ENCODE measurements at regions not wholly inside any gene's neighbourhood (a gene's known extent, or its start where the extent isn't known, plus 50 kb on each side); places are given as distances from the start of the nearest gene placed in this dataset.

DNA sequence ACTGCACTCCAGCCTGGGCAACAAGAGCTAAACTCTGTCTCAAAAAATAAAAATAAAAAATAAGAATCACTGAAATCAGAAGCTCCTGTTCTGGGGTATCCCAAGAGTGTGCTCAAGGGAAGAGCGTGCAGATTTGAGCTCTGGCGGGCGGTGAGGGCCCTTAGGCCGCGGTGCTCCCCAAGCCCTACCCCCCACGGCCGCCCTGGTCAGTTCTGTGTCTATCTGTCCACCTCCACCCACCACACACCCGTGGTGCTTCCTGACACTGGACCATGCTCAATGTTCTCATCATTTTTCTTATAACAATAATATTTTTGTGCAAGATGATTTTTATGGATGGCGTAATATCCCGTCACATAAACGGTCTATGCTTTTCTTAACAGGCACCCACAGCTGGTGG, 71.1 kb downstream of the RTL6 start:
- TF ChIP-seq, protein P1, sequence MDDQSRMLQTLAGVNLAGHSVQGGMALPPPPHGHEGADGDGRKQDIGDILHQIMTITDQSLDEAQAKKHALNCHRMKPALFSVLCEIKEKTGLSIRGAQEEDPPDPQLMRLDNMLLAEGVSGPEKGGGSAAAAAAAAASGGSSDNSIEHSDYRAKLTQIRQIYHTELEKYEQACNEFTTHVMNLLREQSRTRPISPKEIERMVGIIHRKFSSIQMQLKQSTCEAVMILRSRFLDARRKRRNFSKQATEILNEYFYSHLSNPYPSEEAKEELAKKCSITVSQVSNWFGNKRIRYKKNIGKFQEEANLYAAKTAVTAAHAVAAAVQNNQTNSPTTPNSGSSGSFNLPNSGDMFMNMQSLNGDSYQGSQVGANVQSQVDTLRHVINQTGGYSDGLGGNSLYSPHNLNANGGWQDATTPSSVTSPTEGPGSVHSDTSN (IDR thresholded peaks at IDR 0.05), result no peak
- no peak for TF ChIP-seq YY1 (IDR thresholded peaks at IDR 0.05; ENCODE audit: low read depth)
- TF ChIP-seq, protein P2, sequence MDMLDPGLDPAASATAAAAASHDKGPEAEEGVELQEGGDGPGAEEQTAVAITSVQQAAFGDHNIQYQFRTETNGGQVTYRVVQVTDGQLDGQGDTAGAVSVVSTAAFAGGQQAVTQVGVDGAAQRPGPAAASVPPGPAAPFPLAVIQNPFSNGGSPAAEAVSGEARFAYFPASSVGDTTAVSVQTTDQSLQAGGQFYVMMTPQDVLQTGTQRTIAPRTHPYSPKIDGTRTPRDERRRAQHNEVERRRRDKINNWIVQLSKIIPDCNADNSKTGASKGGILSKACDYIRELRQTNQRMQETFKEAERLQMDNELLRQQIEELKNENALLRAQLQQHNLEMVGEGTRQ (IDR thresholded peaks at IDR 0.05; ENCODE audit: borderline replicate concordance, low read depth, low read length), result no peak
- TF ChIP-seq, protein P3, sequence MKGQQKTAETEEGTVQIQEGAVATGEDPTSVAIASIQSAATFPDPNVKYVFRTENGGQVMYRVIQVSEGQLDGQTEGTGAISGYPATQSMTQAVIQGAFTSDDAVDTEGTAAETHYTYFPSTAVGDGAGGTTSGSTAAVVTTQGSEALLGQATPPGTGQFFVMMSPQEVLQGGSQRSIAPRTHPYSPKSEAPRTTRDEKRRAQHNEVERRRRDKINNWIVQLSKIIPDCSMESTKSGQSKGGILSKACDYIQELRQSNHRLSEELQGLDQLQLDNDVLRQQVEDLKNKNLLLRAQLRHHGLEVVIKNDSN (IDR thresholded peaks at IDR 0.05; ENCODE audit: borderline replicate concordance, low read depth), result no peak
- TF ChIP-seq GABPA (IDR thresholded peaks at IDR 0.05; ENCODE audit: low read depth), result no peak
- no peak for TF ChIP-seq RAD21 (IDR thresholded peaks at IDR 0.05; ENCODE audit: low read length)
- TF ChIP-seq, protein P4, sequence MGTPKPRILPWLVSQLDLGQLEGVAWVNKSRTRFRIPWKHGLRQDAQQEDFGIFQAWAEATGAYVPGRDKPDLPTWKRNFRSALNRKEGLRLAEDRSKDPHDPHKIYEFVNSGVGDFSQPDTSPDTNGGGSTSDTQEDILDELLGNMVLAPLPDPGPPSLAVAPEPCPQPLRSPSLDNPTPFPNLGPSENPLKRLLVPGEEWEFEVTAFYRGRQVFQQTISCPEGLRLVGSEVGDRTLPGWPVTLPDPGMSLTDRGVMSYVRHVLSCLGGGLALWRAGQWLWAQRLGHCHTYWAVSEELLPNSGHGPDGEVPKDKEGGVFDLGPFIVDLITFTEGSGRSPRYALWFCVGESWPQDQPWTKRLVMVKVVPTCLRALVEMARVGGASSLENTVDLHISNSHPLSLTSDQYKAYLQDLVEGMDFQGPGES (IDR thresholded peaks at IDR 0.05; ENCODE audit: low read depth, low read length), result no peak
- no peak for TF ChIP-seq MXI1 (IDR thresholded peaks at IDR 0.05; ENCODE audit: low read depth, low read length)
- TF ChIP-seq, protein P5, sequence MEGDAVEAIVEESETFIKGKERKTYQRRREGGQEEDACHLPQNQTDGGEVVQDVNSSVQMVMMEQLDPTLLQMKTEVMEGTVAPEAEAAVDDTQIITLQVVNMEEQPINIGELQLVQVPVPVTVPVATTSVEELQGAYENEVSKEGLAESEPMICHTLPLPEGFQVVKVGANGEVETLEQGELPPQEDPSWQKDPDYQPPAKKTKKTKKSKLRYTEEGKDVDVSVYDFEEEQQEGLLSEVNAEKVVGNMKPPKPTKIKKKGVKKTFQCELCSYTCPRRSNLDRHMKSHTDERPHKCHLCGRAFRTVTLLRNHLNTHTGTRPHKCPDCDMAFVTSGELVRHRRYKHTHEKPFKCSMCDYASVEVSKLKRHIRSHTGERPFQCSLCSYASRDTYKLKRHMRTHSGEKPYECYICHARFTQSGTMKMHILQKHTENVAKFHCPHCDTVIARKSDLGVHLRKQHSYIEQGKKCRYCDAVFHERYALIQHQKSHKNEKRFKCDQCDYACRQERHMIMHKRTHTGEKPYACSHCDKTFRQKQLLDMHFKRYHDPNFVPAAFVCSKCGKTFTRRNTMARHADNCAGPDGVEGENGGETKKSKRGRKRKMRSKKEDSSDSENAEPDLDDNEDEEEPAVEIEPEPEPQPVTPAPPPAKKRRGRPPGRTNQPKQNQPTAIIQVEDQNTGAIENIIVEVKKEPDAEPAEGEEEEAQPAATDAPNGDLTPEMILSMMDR (IDR thresholded peaks at IDR 0.05), result no peak
- TF ChIP-seq, protein P6, sequence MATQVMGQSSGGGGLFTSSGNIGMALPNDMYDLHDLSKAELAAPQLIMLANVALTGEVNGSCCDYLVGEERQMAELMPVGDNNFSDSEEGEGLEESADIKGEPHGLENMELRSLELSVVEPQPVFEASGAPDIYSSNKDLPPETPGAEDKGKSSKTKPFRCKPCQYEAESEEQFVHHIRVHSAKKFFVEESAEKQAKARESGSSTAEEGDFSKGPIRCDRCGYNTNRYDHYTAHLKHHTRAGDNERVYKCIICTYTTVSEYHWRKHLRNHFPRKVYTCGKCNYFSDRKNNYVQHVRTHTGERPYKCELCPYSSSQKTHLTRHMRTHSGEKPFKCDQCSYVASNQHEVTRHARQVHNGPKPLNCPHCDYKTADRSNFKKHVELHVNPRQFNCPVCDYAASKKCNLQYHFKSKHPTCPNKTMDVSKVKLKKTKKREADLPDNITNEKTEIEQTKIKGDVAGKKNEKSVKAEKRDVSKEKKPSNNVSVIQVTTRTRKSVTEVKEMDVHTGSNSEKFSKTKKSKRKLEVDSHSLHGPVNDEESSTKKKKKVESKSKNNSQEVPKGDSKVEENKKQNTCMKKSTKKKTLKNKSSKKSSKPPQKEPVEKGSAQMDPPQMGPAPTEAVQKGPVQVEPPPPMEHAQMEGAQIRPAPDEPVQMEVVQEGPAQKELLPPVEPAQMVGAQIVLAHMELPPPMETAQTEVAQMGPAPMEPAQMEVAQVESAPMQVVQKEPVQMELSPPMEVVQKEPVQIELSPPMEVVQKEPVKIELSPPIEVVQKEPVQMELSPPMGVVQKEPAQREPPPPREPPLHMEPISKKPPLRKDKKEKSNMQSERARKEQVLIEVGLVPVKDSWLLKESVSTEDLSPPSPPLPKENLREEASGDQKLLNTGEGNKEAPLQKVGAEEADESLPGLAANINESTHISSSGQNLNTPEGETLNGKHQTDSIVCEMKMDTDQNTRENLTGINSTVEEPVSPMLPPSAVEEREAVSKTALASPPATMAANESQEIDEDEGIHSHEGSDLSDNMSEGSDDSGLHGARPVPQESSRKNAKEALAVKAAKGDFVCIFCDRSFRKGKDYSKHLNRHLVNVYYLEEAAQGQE (IDR thresholded peaks at IDR 0.05; ENCODE audit: low read depth, low read length), result no peak
- TF ChIP-seq, protein P7, sequence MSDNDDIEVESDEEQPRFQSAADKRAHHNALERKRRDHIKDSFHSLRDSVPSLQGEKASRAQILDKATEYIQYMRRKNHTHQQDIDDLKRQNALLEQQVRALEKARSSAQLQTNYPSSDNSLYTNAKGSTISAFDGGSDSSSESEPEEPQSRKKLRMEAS (IDR thresholded peaks at IDR 0.05; ENCODE audit: low read depth), result no peak
- no peak overlapping the region for H3K4me2 ChIP-seq
- H2AFZ ChIP-seq (ENCODE audit: low read depth), result no peak overlapping the region
- no peaks in the 10 kb centered on the region for H3K9me3 ChIP-seq
- CTCF ChIA-PET, result interaction anchor here (1.2 kb wide), 1 partner anchor 11 kb away, joined by 5 read pairs; no protein-coding TSS in a partner anchor
- 71% methylated on average over 11 of the region's 11 CpGs for WGBS (ENCODE audit: low lambda C conversion rate)
- no peaks in the 10 kb centered on the region for H3K36me3 ChIP-seq (replicated peaks in 1 of 2; ENCODE audit: control insufficient read depth in 1 of 2, insufficient read depth in 2 of 2, low read length in 1 of 2)
- H3K79me2 ChIP-seq (ENCODE audit: insufficient read depth), result no peaks in the 10 kb centered on the region
- no peak overlapping the region for H3K9ac ChIP-seq
- DNase-seq, result no peak
- no peak overlapping the region for H3K4me3 ChIP-seq (ENCODE audit: low read depth in 2 of 2, low read length in 1 of 2)
- no peaks in the 10 kb centered on the region for H4K20me1 ChIP-seq (ENCODE audit: insufficient read depth)
- POLR2A ChIA-PET, result no interaction called here
- no peaks in the 10 kb centered on the region; the same call in 1 of the 2 replicates for H3K27me3 ChIP-seq (ENCODE audit: insufficient read depth)
- no peak overlapping the region for H3K27ac ChIP-seq (ENCODE audit: low read depth in 2 of 2, low read length in 1 of 2)
- no peaks in the 10 kb centered on the region for H3F3A ChIP-seq (replicated peaks; ENCODE audit: insufficient read depth)
- H3K4me1 ChIP-seq (ENCODE audit: control insufficient read depth in 1 of 2, insufficient read depth in 2 of 2, low read depth in 1 of 2, low read length in 1 of 2), result peaks cover 0 to 5% of the 10 kb centered on the region in 2 experiments; a peak in 1 of 4 replicates
- H3K9me2 ChIP-seq, result no peaks in the 10 kb centered on the region

Measured in SK-N-SH (cell line).